A673 (cell line): ENCODE measurements at regions not wholly inside any gene's neighbourhood (a gene's known extent, or its start where the extent isn't known, plus 50 kb on each side); places are given as distances from the start of the nearest gene placed in this dataset.

Experiments
- BruUV-seq: library from RNA; stranded (reverse); fragments of 400-500 nt; replicated peaks from 2 replicates; lab custom pipeline; 2021; lab: Mats Ljungman, UMichigan
- CTCF ChIA-PET: fragments of 300-600 bp; sonication (Branson Sonifier 250); formaldehyde crosslinking; loops from one replicate; lab custom pipeline; 2022; ENCODE audit warnings: antibody characterized with exemption; lab: Charles Lee
- POLR2A ChIA-PET: fragments of 300-600 bp; sonication (Branson Sonifier 250); formaldehyde crosslinking; loops from one replicate; lab custom pipeline; 2022; ENCODE audit warnings: antibody characterized with exemption; ENCODE audit not compliant: low non-redundant PET; lab: Charles Lee
- DNase-seq: peaks from one replicate; pipeline ENCODE4 v3.0.0-alpha.2; 2015; ENCODE audit warnings: low spot score
- H3K27ac ChIP-seq: fragments of 200-600 bp; sonication (generic); 2 replicates; pipeline ENCODE4 v1.5.1; 2016; ENCODE audit warnings: mixed run types, low read depth, mild to moderate bottlenecking, mixed read lengths, antibody characterized with exemption, low read length; ENCODE audit not compliant: poor library complexity, severe bottlenecking
- H3K27me3 ChIP-seq: fragments of 200-600 bp; sonication (generic); replicated peaks from 2 replicates; pipeline ENCODE4 v1.6.1; 2017; ENCODE audit warnings: mixed run types, low read depth, mild to moderate bottlenecking, mixed read lengths, antibody characterized with exemption, low read length; ENCODE audit not compliant: insufficient read depth, poor library complexity
- H3K36me3 ChIP-seq: fragments of 200-600 bp; sonication (generic); 2 replicates; pipeline ENCODE4 v1.6.1; 2016; ENCODE audit warnings: mixed run types, mild to moderate bottlenecking, mixed read lengths, antibody characterized with exemption, low read length; ENCODE audit not compliant: insufficient read depth, poor library complexity, severe bottlenecking
- H3K4me1 ChIP-seq: fragments of 200-600 bp; sonication (generic); 2 replicates; pipeline ENCODE4 v1.6.1; 2017; ENCODE audit warnings: mixed run types, mild to moderate bottlenecking, mixed read lengths, antibody characterized with exemption, low read length; ENCODE audit not compliant: insufficient read depth, poor library complexity, severe bottlenecking
- H3K4me3 ChIP-seq: fragments of 200-600 bp; sonication (generic); 2 replicates; pipeline ENCODE4 v1.5.1; 2016; ENCODE audit warnings: low read depth, mixed run types, mild to moderate bottlenecking, mixed read lengths, low read length; ENCODE audit not compliant: poor library complexity, severe bottlenecking
- H3K9me3 ChIP-seq: fragments of 200-600 bp; sonication (generic); 2 replicates; pipeline ENCODE4 v1.6.1; 2016; ENCODE audit warnings: mixed run types, low read depth, mild to moderate bottlenecking, mixed read lengths, antibody characterized with exemption, low read length; ENCODE audit not compliant: poor library complexity, severe bottlenecking
- EZH2 ChIP-seq: fragments of 200-600 bp; sonication (generic); IDR thresholded peaks from 2 replicates; pipeline ENCODE4 v1.6.1; 2017; ENCODE audit warnings: borderline replicate concordance, low read depth, mild to moderate bottlenecking, mixed read lengths, antibody characterized with exemption, low read length; ENCODE audit not compliant: poor library complexity, severe bottlenecking
- intact Hi-C: fragments of 100-400 bp; cut with micrococcal nuclease; formaldehyde crosslinking; loops from one replicate; pipeline ENCODE4 v1.10.0; 2022; ENCODE audit not compliant: unreplicated experiment
- TF ChIP-seq, protein P1 (sequence below): fragments of 300-800, 200-600 bp; sonication (generic); conservative IDR thresholded peaks from 2 replicates; pipeline ENCODE4 v1.5.1; 2017; ENCODE audit warnings: low read depth, mild to moderate bottlenecking, antibody characterized with exemption, low read length, moderate library complexity, mixed read lengths

GRCh38 chr6:126616866-126617265, 277.0 kb downstream of the CENPW start:
- no peak overlapping the region for H3K27ac ChIP-seq
- no peaks in the 10 kb centered on the region for H3K4me1 ChIP-seq
- intact Hi-C loops = no loop called here
- no peak for DNase-seq
- no peaks in the 10 kb centered on the region for H3K36me3 ChIP-seq
- POLR2A ChIA-PET = no interaction called here
- TF ChIP-seq, protein P1, sequence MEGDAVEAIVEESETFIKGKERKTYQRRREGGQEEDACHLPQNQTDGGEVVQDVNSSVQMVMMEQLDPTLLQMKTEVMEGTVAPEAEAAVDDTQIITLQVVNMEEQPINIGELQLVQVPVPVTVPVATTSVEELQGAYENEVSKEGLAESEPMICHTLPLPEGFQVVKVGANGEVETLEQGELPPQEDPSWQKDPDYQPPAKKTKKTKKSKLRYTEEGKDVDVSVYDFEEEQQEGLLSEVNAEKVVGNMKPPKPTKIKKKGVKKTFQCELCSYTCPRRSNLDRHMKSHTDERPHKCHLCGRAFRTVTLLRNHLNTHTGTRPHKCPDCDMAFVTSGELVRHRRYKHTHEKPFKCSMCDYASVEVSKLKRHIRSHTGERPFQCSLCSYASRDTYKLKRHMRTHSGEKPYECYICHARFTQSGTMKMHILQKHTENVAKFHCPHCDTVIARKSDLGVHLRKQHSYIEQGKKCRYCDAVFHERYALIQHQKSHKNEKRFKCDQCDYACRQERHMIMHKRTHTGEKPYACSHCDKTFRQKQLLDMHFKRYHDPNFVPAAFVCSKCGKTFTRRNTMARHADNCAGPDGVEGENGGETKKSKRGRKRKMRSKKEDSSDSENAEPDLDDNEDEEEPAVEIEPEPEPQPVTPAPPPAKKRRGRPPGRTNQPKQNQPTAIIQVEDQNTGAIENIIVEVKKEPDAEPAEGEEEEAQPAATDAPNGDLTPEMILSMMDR = no peak
- TF ChIP-seq EZH2 = no peak
- CTCF ChIA-PET = no interaction called here
- H3K9me3 ChIP-seq = no peaks in the 10 kb centered on the region
- no peaks in the 10 kb centered on the region for H3K27me3 ChIP-seq
- no peak overlapping the region for H3K4me3 ChIP-seq
- BruUV-seq = no TSS peak

DNA sequence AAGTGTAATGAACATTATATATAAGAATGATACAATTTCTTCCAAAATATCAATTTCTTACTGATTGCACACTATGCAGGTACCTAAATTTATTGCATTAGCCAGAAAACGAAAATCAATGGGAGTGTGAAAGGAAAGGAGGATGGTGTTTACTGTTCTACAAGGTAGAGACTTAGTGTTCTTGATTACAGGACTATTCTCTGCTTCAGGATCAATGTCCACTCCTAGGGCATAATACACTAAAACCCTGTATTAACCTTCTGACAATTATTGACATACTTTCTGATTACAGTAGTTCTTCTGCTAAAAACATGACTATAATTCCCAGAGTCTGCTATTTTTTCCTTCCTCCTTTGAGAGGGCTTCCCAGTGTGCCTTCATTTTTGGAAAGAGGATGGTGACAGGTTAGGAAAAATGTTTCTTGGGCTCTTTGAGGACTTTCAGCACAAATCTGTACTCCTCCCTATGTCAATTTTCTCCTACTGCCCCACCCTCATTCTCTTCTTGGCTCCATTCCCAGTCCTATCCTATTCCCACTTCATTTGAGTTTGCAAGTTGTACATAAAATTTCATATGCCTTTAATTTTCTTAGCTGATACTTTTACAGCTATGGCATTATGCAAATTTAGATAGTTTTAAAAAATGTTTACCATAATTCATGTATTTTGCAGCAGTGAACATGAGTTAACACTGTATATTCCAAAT, 278.9 kb downstream of the CENPW start:
- H3K27ac ChIP-seq = no peak overlapping the region
- no peaks in the 10 kb centered on the region for H3K27me3 ChIP-seq
- CTCF ChIA-PET = no interaction called here
- POLR2A ChIA-PET = no interaction called here
- H3K36me3 ChIP-seq = no peaks in the 10 kb centered on the region
- H3K9me3 ChIP-seq = no peaks in the 10 kb centered on the region
- no TSS peak for BruUV-seq
- intact Hi-C loops = no loop called here
- H3K4me1 ChIP-seq = no peaks in the 10 kb centered on the region
- H3K4me3 ChIP-seq = no peak overlapping the region
- peak; percentile 5 for DNase-seq
- TF ChIP-seq, protein P1 = no peak
- no peak for TF ChIP-seq EZH2

DNA sequence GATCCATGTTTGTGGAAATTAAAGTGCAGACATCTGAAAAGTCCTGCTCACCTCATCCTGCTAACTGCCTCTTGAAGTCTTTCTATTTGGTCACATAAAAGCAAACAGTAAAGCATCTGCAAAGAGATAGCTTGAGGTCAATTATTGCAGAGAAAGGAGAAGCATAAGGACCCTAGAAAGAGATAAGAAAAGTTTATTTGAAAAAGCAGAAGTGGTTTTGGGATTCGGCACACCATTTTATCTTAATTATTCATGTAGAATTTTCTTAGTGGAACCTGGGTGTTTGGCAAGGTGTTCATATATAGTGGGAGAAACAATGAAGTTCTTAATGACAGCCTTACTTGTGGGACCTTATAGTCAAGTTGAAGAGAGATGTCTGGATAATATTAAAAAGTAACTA, 280.8 kb downstream of the CENPW start:
- no TSS peak for BruUV-seq
- POLR2A ChIA-PET = no interaction called here

More for the DNA sequence above, 280.8 kb downstream of the CENPW start:
- CTCF ChIA-PET = no interaction called here
- Histone ChIP-seq H3K4me3 (no peak overlapping the region), H3K36me3 (no peaks in the 10 kb centered on the region), H3K27ac (no peak overlapping the region), H3K4me1 (no peaks in the 10 kb centered on the region), H3K9me3 (no peaks in the 10 kb centered on the region), H3K27me3 (no peaks in the 10 kb centered on the region)
- intact Hi-C loops = no loop called here
- TF ChIP-seq EZH2 = no peak
- TF ChIP-seq, protein P1 = no peak
- no peak for DNase-seq
